ENCODE measurements at regions not wholly inside any gene's neighbourhood (a gene's known extent, or its start where the extent isn't known, plus 50 kb on each side); places are given as distances from the start of the nearest gene placed in this dataset.

GRCh38 chr4:166602068-166602467, 632.2 kb downstream of the SPOCK3 start:
- no peaks in the 10 kb centered on the region for H3K27me3 ChIP-seq (replicated peaks; ENCODE audit: insufficient read depth, low read depth, low read length, poor library complexity)
- ChIA-PET CTCF (no interaction called here), POLR2A (ENCODE audit: low non-redundant PET) (no interaction called here)
- H3K4me3 ChIP-seq (ENCODE audit: low read depth, low read length, poor library complexity, severe bottlenecking) = no peak overlapping the region
- TF ChIP-seq EZH2 (IDR thresholded peaks at IDR 0.05; ENCODE audit: borderline replicate concordance, low read depth, low read length, poor library complexity, severe bottlenecking) = no peak
- no peak for TF ChIP-seq CTCF (conservative IDR thresholded peaks at IDR 0.05; ENCODE audit: low read depth, low read length)
- H3K36me3 ChIP-seq (ENCODE audit: insufficient read depth, low read length, poor library complexity, severe bottlenecking) = no peaks in the 10 kb centered on the region
- H3K27ac ChIP-seq (ENCODE audit: low read depth, low read length, poor library complexity, severe bottlenecking) = no peak overlapping the region
- no TSS peak for BruUV-seq (replicated peaks)
- H3K9me3 ChIP-seq (ENCODE audit: low read depth, low read length, poor library complexity, severe bottlenecking) = no peaks in the 10 kb centered on the region
- no peak for DNase-seq (ENCODE audit: low spot score)
- H3K4me1 ChIP-seq (ENCODE audit: insufficient read depth, low read length, poor library complexity, severe bottlenecking) = no peaks in the 10 kb centered on the region
- intact Hi-C loops (cut with micrococcal nuclease; ENCODE audit: unreplicated experiment) = no loop called here

- no TSS peak for BruUV-seq (replicated peaks)
- intact Hi-C loops (cut with micrococcal nuclease; ENCODE audit: unreplicated experiment) = no loop called here
- CTCF ChIA-PET = no interaction called here
- Histone ChIP-seq H3K27me3 (replicated peaks; ENCODE audit: insufficient read depth, low read depth, low read length, poor library complexity) (no peaks in the 10 kb centered on the region), H3K36me3 (ENCODE audit: insufficient read depth, low read length, poor library complexity, severe bottlenecking) (no peaks in the 10 kb centered on the region), H3K27ac (ENCODE audit: low read depth, low read length, poor library complexity, severe bottlenecking) (no peak overlapping the region), H3K4me1 (ENCODE audit: insufficient read depth, low read length, poor library complexity, severe bottlenecking) (no peaks in the 10 kb centered on the region), H3K9me3 (ENCODE audit: low read depth, low read length, poor library complexity, severe bottlenecking) (no peaks in the 10 kb centered on the region), H3K4me3 (ENCODE audit: low read depth, low read length, poor library complexity, severe bottlenecking) (no peak overlapping the region)
- no peak for DNase-seq (ENCODE audit: low spot score)
- POLR2A ChIA-PET (ENCODE audit: low non-redundant PET) = interaction anchor here (0.6 kb wide), 1 partner anchor 1146 kb away, joined by 3 read pairs; no protein-coding TSS in a partner anchor
- TF ChIP-seq CTCF (conservative IDR thresholded peaks at IDR 0.05; ENCODE audit: low read depth, low read length) = no peak
- no peak for TF ChIP-seq EZH2 (IDR thresholded peaks at IDR 0.05; ENCODE audit: borderline replicate concordance, low read depth, low read length, poor library complexity, severe bottlenecking)
Observed at GRCh38 chr4:166622425-166622977, 611.8 kb downstream of the SPOCK3 start.

- ChIA-PET CTCF (no interaction called here), POLR2A (ENCODE audit: low non-redundant PET) (no interaction called here)
- no peak overlapping the region for H3K4me3 ChIP-seq (ENCODE audit: low read depth, low read length, poor library complexity, severe bottlenecking)
- no peak for TF ChIP-seq CTCF (conservative IDR thresholded peaks at IDR 0.05; ENCODE audit: low read depth, low read length)
- TF ChIP-seq EZH2 (IDR thresholded peaks at IDR 0.05; ENCODE audit: borderline replicate concordance, low read depth, low read length, poor library complexity, severe bottlenecking) = no peak
- H3K36me3 ChIP-seq (ENCODE audit: insufficient read depth, low read length, poor library complexity, severe bottlenecking) = no peaks in the 10 kb centered on the region
- H3K9me3 ChIP-seq (ENCODE audit: low read depth, low read length, poor library complexity, severe bottlenecking) = no peaks in the 10 kb centered on the region
- H3K4me1 ChIP-seq (ENCODE audit: insufficient read depth, low read length, poor library complexity, severe bottlenecking) = no peaks in the 10 kb centered on the region
- intact Hi-C loops (cut with micrococcal nuclease; ENCODE audit: unreplicated experiment) = no loop called here
- DNase-seq (ENCODE audit: low spot score) = no peak
- H3K27me3 ChIP-seq (replicated peaks; ENCODE audit: insufficient read depth, low read depth, low read length, poor library complexity) = no peaks in the 10 kb centered on the region
- H3K27ac ChIP-seq (ENCODE audit: low read depth, low read length, poor library complexity, severe bottlenecking) = no peak overlapping the region
- BruUV-seq (replicated peaks) = no TSS peak
Observed at GRCh38 chr4:166625018-166625637, 609.2 kb downstream of the SPOCK3 start.
